T-helper 2 cell treated with Interferon-gamma antibody and Interleukin-4, amounts not matched to agents 5 μg/mL and 100 μg/mL, for 36 hours (primary cell): ENCODE measurements at regions not wholly inside any gene's neighbourhood (a gene's known extent, or its start where the extent isn't known, plus 50 kb on each side); places are given as distances from the start of the nearest gene placed in this dataset.

ENCODE experiments used
- DNase-seq: peaks from one replicate; pipeline ENCODE4 v3.0.0; 2021; ENCODE audit warnings: low spot score
- H3K27ac Mint-ChIP-seq: one replicate; pipeline ENCODE4 v1.8.0; 2021; ENCODE audit warnings: mild to moderate bottlenecking, mixed read lengths
- H3K27me3 Mint-ChIP-seq: one replicate; pipeline ENCODE4 v1.8.0; 2021; ENCODE audit warnings: low read depth, mixed read lengths
- H3K36me3 Mint-ChIP-seq: one replicate; pipeline ENCODE4 v1.8.0; 2021; ENCODE audit warnings: low read depth, mixed read lengths
- H3K4me1 Mint-ChIP-seq: one replicate; pipeline ENCODE4 v1.8.0; 2021; ENCODE audit warnings: low read depth, mixed read lengths
- H3K4me3 Mint-ChIP-seq: one replicate; pipeline ENCODE4 v1.8.0; 2022; ENCODE audit warnings: mild to moderate bottlenecking, moderate library complexity, mixed read lengths
- H3K9me3 Mint-ChIP-seq: one replicate; pipeline ENCODE4 v1.8.0; 2021; ENCODE audit warnings: mixed read lengths

GRCh38 chr4:126238013-126238412 is 923.3 kb downstream of the FAT4 start:
- Mint-ChIP-seq H3K27ac (no peak overlapping the region), H3K27me3 (no peaks in the 10 kb centered on the region), H3K36me3 (no peaks in the 10 kb centered on the region), H3K4me1 (no peaks in the 10 kb centered on the region), H3K9me3 (peaks cover 17% of the 10 kb centered on the region), H3K4me3 (no peak overlapping the region)
- no peak for DNase-seq

GRCh38 chr4:126241634-126242033 is 926.9 kb downstream of the FAT4 start:
- Mint-ChIP-seq H3K27ac (no peak overlapping the region), H3K9me3 (peaks cover 15% of the 10 kb centered on the region), H3K36me3 (no peaks in the 10 kb centered on the region), H3K4me1 (no peaks in the 10 kb centered on the region), H3K4me3 (no peak overlapping the region), H3K27me3 (no peaks in the 10 kb centered on the region)
- DNase-seq, result no peak

GRCh38 chr4:126242679-126243390 is 928.1 kb downstream of the FAT4 start:
- Mint-ChIP-seq H3K36me3 (no peaks in the 10 kb centered on the region), H3K4me1 (no peaks in the 10 kb centered on the region), H3K27me3 (no peaks in the 10 kb centered on the region), H3K4me3 (no peak overlapping the region), H3K9me3 (peaks cover 17% of the 10 kb centered on the region), H3K27ac (no peak overlapping the region)
- no peak for DNase-seq

GRCh38 chr4:126247409-126247808 is 932.7 kb downstream of the FAT4 start:
- H3K4me3 Mint-ChIP-seq, result no peak overlapping the region
- H3K4me1 Mint-ChIP-seq, result no peaks in the 10 kb centered on the region

GRCh38 chr4:126250006-126250405 is 935.3 kb downstream of the FAT4 start:
- DNase-seq, result no peak

More at GRCh38 chr4:126247409-126247808, 932.7 kb downstream of the FAT4 start:
- Mint-ChIP-seq H3K27me3 (no peaks in the 10 kb centered on the region), H3K27ac (no peak overlapping the region), H3K9me3 (peaks cover 11% of the 10 kb centered on the region), H3K36me3 (no peaks in the 10 kb centered on the region)
- DNase-seq, result no peak

GRCh38 chr4:126251169-126251568 is 936.4 kb downstream of the FAT4 start:
- DNase-seq, result no peak
- Mint-ChIP-seq H3K9me3 (peaks cover 8% of the 10 kb centered on the region), H3K27me3 (no peaks in the 10 kb centered on the region), H3K36me3 (no peaks in the 10 kb centered on the region), H3K4me3 (no peak overlapping the region), H3K4me1 (no peaks in the 10 kb centered on the region), H3K27ac (no peak overlapping the region)

More at GRCh38 chr4:126250006-126250405, 935.3 kb downstream of the FAT4 start:
- peaks cover 14% of the 10 kb centered on the region for H3K9me3 Mint-ChIP-seq
- no peaks in the 10 kb centered on the region for H3K27me3 Mint-ChIP-seq
- H3K4me3 Mint-ChIP-seq, result no peak overlapping the region
- no peaks in the 10 kb centered on the region for H3K4me1 Mint-ChIP-seq
- H3K27ac Mint-ChIP-seq, result no peak overlapping the region
- no peaks in the 10 kb centered on the region for H3K36me3 Mint-ChIP-seq

- peaks cover 4% of the 10 kb centered on the region for H3K9me3 Mint-ChIP-seq
- H3K27ac Mint-ChIP-seq, result no peak overlapping the region
- no peaks in the 10 kb centered on the region for H3K27me3 Mint-ChIP-seq
- no peaks in the 10 kb centered on the region for H3K4me1 Mint-ChIP-seq
- no peaks in the 10 kb centered on the region for H3K36me3 Mint-ChIP-seq
- H3K4me3 Mint-ChIP-seq, result no peak overlapping the region
- no peak for DNase-seq
These were observed 947.9 kb downstream of the FAT4 start for GRCh38 chr4:126262665-126263064.

GRCh38 chr4:126264839-126265238 is 950.1 kb downstream of the FAT4 start:
- Mint-ChIP-seq H3K27me3 (no peaks in the 10 kb centered on the region), H3K27ac (no peak overlapping the region), H3K9me3 (peaks cover 4% of the 10 kb centered on the region), H3K36me3 (no peaks in the 10 kb centered on the region), H3K4me1 (no peaks in the 10 kb centered on the region), H3K4me3 (no peak overlapping the region)
- no peak for DNase-seq

- DNase-seq, result no peak
- peaks cover 8% of the 10 kb centered on the region for H3K9me3 Mint-ChIP-seq
These were observed 951.1 kb downstream of the FAT4 start for GRCh38 chr4:126265888-126266287.

GRCh38 chr4:126267689-126268088 is 952.9 kb downstream of the FAT4 start:
- Mint-ChIP-seq H3K4me1 (no peaks in the 10 kb centered on the region), H3K4me3 (no peak overlapping the region), H3K9me3 (peaks cover 14% of the 10 kb centered on the region), H3K36me3 (no peaks in the 10 kb centered on the region), H3K27ac (no peak overlapping the region), H3K27me3 (no peaks in the 10 kb centered on the region)
- DNase-seq, result no peak

More at GRCh38 chr4:126265888-126266287, 951.1 kb downstream of the FAT4 start:
- no peak overlapping the region for H3K4me3 Mint-ChIP-seq
- no peaks in the 10 kb centered on the region for H3K36me3 Mint-ChIP-seq
- no peaks in the 10 kb centered on the region for H3K4me1 Mint-ChIP-seq
- H3K27me3 Mint-ChIP-seq, result no peaks in the 10 kb centered on the region
- no peak overlapping the region for H3K27ac Mint-ChIP-seq

- no peak overlapping the region for H3K4me3 Mint-ChIP-seq
- H3K27me3 Mint-ChIP-seq, result no peaks in the 10 kb centered on the region
- DNase-seq, result no peak
- H3K27ac Mint-ChIP-seq, result no peak overlapping the region
- no peaks in the 10 kb centered on the region for H3K4me1 Mint-ChIP-seq
- H3K9me3 Mint-ChIP-seq, result peaks cover 14% of the 10 kb centered on the region
- H3K36me3 Mint-ChIP-seq, result no peaks in the 10 kb centered on the region
These were observed 953.4 kb downstream of the FAT4 start for GRCh38 chr4:126268106-126268505.

- Mint-ChIP-seq H3K27me3 (no peaks in the 10 kb centered on the region), H3K36me3 (no peaks in the 10 kb centered on the region), H3K27ac (no peak overlapping the region), H3K9me3 (peaks cover 14% of the 10 kb centered on the region), H3K4me3 (no peak overlapping the region), H3K4me1 (no peaks in the 10 kb centered on the region)
- no peak for DNase-seq
These were observed 954.4 kb downstream of the FAT4 start for GRCh38 chr4:126269106-126269505.

GRCh38 chr4:126271292-126271691 is 956.5 kb downstream of the FAT4 start:
- H3K4me1 Mint-ChIP-seq, result no peaks in the 10 kb centered on the region
- no peak overlapping the region for H3K4me3 Mint-ChIP-seq
- no peak for DNase-seq
- H3K9me3 Mint-ChIP-seq, result peaks cover 18% of the 10 kb centered on the region
- no peaks in the 10 kb centered on the region for H3K36me3 Mint-ChIP-seq
- H3K27ac Mint-ChIP-seq, result no peak overlapping the region
- H3K27me3 Mint-ChIP-seq, result no peaks in the 10 kb centered on the region

GRCh38 chr4:126273746-126274145 is 959.0 kb downstream of the FAT4 start:
- Mint-ChIP-seq H3K27me3 (no peaks in the 10 kb centered on the region), H3K9me3 (peaks cover 17% of the 10 kb centered on the region), H3K36me3 (no peaks in the 10 kb centered on the region), H3K4me1 (no peaks in the 10 kb centered on the region), H3K27ac (no peak overlapping the region), H3K4me3 (no peak overlapping the region)
- no peak for DNase-seq

- no peaks in the 10 kb centered on the region for H3K27me3 Mint-ChIP-seq
- no peak for DNase-seq
- H3K4me1 Mint-ChIP-seq, result no peaks in the 10 kb centered on the region
- no peak overlapping the region for H3K27ac Mint-ChIP-seq
- peaks cover 6% of the 10 kb centered on the region for H3K9me3 Mint-ChIP-seq
- no peaks in the 10 kb centered on the region for H3K36me3 Mint-ChIP-seq
- H3K4me3 Mint-ChIP-seq, result no peak overlapping the region
These were observed 977.1 kb downstream of the FAT4 start for GRCh38 chr4:126291886-126292285.
